ENCODE measurements at regions not wholly inside any gene's neighbourhood (a gene's known extent, or its start where the extent isn't known, plus 50 kb on each side); places are given as distances from the start of the nearest gene placed in this dataset.
A peak's percentile ranks its signal among the peaks of the same experiment; 100 is the strongest.

DNA sequence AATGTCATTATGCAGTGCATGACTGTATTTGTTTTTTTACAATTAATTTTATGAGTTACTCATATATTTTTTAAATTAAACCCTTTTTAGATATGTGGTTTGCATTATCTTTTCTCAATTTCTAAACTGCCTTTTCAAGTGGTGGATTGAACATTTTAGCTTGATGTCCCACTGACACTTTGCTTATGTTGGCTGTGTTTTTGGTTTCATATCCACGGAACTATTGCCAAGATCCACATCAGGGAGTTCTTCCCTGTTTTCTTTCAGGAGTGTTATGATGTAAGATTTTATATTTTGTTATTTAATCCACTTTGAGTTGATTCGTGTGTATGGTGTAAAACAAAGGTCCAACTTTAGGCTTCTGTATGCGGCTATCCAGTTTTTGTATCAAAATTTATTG, 1144.9 kb upstream of the EYS start:
- Histone ChIP-seq H3K36me3 (no peaks in the 10 kb centered on the region), H3K4me1 (no peaks in the 10 kb centered on the region), H3K9me3 (no peaks in the 10 kb centered on the region), H3K27ac (no peak overlapping the region), H3K4me3 (no peak overlapping the region), H3K27me3 (no peaks in the 10 kb centered on the region)
- intact Hi-C loops (cut with DNase I): no loop called here
- TF ChIP-seq, protein P1, sequence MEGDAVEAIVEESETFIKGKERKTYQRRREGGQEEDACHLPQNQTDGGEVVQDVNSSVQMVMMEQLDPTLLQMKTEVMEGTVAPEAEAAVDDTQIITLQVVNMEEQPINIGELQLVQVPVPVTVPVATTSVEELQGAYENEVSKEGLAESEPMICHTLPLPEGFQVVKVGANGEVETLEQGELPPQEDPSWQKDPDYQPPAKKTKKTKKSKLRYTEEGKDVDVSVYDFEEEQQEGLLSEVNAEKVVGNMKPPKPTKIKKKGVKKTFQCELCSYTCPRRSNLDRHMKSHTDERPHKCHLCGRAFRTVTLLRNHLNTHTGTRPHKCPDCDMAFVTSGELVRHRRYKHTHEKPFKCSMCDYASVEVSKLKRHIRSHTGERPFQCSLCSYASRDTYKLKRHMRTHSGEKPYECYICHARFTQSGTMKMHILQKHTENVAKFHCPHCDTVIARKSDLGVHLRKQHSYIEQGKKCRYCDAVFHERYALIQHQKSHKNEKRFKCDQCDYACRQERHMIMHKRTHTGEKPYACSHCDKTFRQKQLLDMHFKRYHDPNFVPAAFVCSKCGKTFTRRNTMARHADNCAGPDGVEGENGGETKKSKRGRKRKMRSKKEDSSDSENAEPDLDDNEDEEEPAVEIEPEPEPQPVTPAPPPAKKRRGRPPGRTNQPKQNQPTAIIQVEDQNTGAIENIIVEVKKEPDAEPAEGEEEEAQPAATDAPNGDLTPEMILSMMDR (IDR thresholded peaks at IDR 0.05): no peak
- no peak for ATAC-seq
- no peak for DNase-seq
- no peak for FAIRE-seq
- WGBS, 2 donors: 38 to 50% methylated on average over 3 of the region's 3 CpGs

DNA sequence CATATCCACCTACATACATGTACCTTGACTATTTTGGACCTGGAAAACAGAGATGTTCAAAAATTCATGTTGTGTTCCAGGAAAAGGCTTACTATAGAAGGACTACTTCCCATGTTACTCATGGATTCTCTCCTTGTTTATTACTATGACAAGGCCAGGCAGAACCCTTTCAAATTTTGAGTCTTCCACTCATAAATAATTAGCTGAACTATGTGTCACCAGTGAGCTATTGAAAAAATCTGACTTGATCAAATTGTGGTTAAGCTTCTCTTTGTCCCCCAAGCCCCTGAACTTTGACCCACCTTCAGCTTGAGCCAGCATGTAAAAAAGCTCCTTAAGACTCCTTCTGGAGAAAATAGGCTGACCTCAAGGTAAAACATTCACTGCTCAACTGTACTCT, 1142.8 kb upstream of the EYS start:
- intact Hi-C loops (cut with DNase I): no loop called here
- FAIRE-seq: no peak

DNA sequence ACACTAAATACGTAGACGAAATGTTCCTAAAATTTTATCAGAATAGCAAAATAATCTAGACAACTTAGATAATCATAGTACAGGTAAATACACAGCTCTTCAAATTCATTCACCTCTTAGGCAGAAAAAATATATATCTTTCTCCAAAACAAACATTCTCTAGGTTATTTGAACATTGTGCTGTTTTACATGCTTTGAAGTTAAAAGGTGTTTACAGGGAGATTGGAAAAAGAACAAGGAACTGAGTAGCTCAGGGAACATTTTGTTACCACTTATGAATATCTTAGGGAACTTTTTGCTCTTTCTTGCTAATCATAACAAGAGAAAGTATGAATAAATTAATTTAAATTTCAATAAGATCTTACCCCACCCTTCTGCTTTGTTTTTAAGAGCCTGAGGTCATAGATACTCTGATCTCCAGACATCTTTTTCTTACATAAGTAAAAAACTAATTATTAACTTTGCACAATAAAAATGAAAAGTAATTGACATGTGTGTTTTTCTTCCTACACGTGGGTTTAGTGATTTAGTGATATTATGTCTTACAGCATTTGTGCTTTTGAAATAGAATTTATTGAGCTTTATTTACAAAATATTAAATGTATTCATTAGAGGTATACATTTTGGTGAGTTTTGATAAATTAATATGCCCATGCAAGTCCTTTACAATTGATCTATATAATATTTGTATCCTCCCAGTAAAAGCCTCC, 1141.4 kb upstream of the EYS start:
- Histone ChIP-seq H3K9me3 (no peaks in the 10 kb centered on the region), H3K36me3 (no peaks in the 10 kb centered on the region), H3K4me1 (no peaks in the 10 kb centered on the region), H3K4me3 (no peak overlapping the region), H3K27ac (no peak overlapping the region), H3K27me3 (no peaks in the 10 kb centered on the region)
- intact Hi-C loops (cut with DNase I): no loop called here
- FAIRE-seq (no peak), ATAC-seq (peak in 1 of 4 donors; percentile 61), DNase-seq (no peak)
- TF ChIP-seq, protein P1 (IDR thresholded peaks at IDR 0.05): no peak
- WGBS, 2 donors: 23 to 26% methylated on average over 3 of the region's 3 CpGs

More for the DNA sequence above, 1142.8 kb upstream of the EYS start:
- ATAC-seq: no peak
- Histone ChIP-seq H3K4me3 (no peak overlapping the region), H3K36me3 (no peaks in the 10 kb centered on the region), H3K27me3 (no peaks in the 10 kb centered on the region), H3K9me3 (no peaks in the 10 kb centered on the region), H3K27ac (no peak overlapping the region), H3K4me1 (no peaks in the 10 kb centered on the region)
- no peak for DNase-seq
- TF ChIP-seq, protein P1 (IDR thresholded peaks at IDR 0.05): no peak

DNA sequence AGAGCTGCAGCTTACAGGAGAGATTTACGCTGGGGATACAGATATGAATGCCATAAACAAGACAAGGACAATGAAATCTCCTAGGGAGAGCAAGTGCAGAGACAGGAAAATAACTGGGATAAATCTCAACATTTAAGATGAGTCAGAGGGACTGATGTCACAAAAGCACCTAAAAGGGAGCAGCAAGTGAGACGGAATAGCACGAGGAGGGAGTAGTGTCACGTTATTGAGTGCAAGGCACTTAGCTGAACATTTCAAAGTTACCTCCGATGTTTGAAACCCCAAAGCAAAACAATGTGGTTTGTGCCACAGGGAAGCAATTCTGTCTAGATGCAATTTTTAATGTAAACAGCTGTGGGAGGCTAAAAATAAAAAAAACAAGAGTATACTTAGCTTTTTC, 1131.7 kb upstream of the EYS start:
- Histone ChIP-seq H3K9me3 (no peaks in the 10 kb centered on the region), H3K27me3 (no peaks in the 10 kb centered on the region), H3K4me1 (no peaks in the 10 kb centered on the region), H3K27ac (no peak overlapping the region), H3K4me3 (no peak overlapping the region), H3K36me3 (no peaks in the 10 kb centered on the region)
- TF ChIP-seq, protein P1 (IDR thresholded peaks at IDR 0.05): no peak
- ATAC-seq (no peak), FAIRE-seq (no peak), DNase-seq (no peak)
- intact Hi-C loops (cut with DNase I): no loop called here
- 50 to 59% methylated on average over 5 of the region's 5 CpGs for WGBS, 2 donors

DNA sequence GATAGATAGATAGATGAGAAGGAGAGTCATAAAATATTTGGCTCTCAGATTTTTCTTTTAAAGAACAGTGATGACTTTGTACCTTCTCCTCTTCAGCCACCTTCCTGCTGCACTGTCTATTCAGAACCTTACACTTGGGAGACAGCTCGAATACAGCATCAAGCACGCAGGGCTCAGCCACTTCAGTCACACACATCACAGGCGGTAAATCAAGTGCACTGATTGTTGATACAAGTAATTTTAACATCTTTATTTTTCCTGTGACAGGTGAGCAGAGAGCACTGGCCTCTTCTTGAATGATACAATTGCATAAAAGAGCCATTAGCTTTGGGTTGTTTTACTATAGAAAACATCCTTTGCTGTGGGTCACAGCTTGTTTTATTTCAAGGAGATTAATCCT, 1118.5 kb upstream of the EYS start:
- no peaks in the 10 kb centered on the region for H3K36me3 ChIP-seq
- H3K4me1 ChIP-seq: no peaks in the 10 kb centered on the region
- no peak overlapping the region for H3K27ac ChIP-seq
- intact Hi-C loops (cut with DNase I): no loop called here
- TF ChIP-seq, protein P1 (IDR thresholded peaks at IDR 0.05): no peak
- H3K4me3 ChIP-seq: no peak overlapping the region
- ATAC-seq (no peak), FAIRE-seq (no peak), DNase-seq (no peak)
- no peaks in the 10 kb centered on the region for H3K9me3 ChIP-seq
- no peaks in the 10 kb centered on the region for H3K27me3 ChIP-seq
- 41 to 51% methylated on average over 3 of the region's 3 CpGs for WGBS, 2 donors

Data from pancreas (tissue), 10 donors.